Tibial nerve (tissue), 4 donors: ENCODE measurements at regions not wholly inside any gene's neighbourhood (a gene's known extent, or its start where the extent isn't known, plus 50 kb on each side); places are given as distances from the start of the nearest gene placed in this dataset.

Experiments
- DNase-seq, 2 donors: peaks; one replicate each; pipeline ENCODE4 v3.0.0-alpha.2; 2019; ENCODE audit warnings: low spot score in 2 of 2
- H3K27ac ChIP-seq, 4 donors: fragments of 200-600 bp; sonication (generic) in 3 of 4; one replicate each; pipeline ENCODE4 v1.5.1; 2017 to 2019; ENCODE audit warnings: mild to moderate bottlenecking in 1 of 4
- H3K27me3 ChIP-seq, 2 donors: fragments of 200-600 bp; sonication (generic) in 1 of 2; one replicate each; pipeline versions ENCODE4 v1.5.1 to v1.6.0; 2017 to 2019
- H3K36me3 ChIP-seq, 3 donors: fragments of 200-600 bp; sonication (generic); one replicate each; pipeline ENCODE4 v1.5.1; 2018 to 2019
- H3K4me1 ChIP-seq, 4 donors: fragments of 200-600 bp; sonication (generic) in 3 of 4; one replicate each; pipeline ENCODE4 v1.5.1; 2017 to 2019
- H3K4me3 ChIP-seq, 4 donors: fragments of 200-600 bp; sonication (generic) in 3 of 4; one replicate each; pipeline ENCODE4 v1.5.1; 2017 to 2019; ENCODE audit warnings: mild to moderate bottlenecking in 1 of 4, moderate library complexity in 1 of 4
- H3K9me3 ChIP-seq, 4 donors: fragments of 200-600 bp; sonication (generic) in 3 of 4; one replicate each; pipeline ENCODE4 v1.5.1; 2017 to 2019
- EP300 ChIP-seq, 2 donors: sonication (generic); formaldehyde crosslinking; IDR thresholded peaks; one replicate each; pipeline ENCODE4 v1.6.1; 2017; ENCODE audit warnings: antibody characterized with exemption in 2 of 2, mild to moderate bottlenecking in 1 of 2
- POLR2A ChIP-seq, 2 donors: fragments of 450-650 bp; IDR thresholded peaks; one replicate each; pipeline ENCODE4 v1.6.1; 2017; ENCODE audit warnings: antibody characterized with exemption in 2 of 2, mild to moderate bottlenecking in 2 of 2, moderate library complexity in 2 of 2
- WGBS, 2 donors: methylation state at CpG; one replicate each; pipeline ENCODE4 v1.1.5; 2018; 5-methylcytosine and 5-hydroxymethylcytosine counted together
- TF ChIP-seq, protein P1 (sequence below), 5 experiments: fragments of 200-600 bp in 3 of 5; fragments of 450-650 bp in 2 of 5; sonication (generic) in 3 of 5; IDR thresholded peaks; one replicate each; pipeline ENCODE4 v1.5.1; 2016 to 2019; ENCODE audit warnings: antibody characterized with exemption in 5 of 5, mild to moderate bottlenecking in 3 of 5, moderate library complexity in 2 of 5

GRCh38 chr9:84435902-84436301 lies 95.3 kb upstream of the SLC28A3 start:
- WGBS, 2 donors: 63 to 81% methylated on average over 6 of the region's 6 CpGs
- TF ChIP-seq POLR2A (IDR thresholded peaks at IDR 0.05) (no peak), EP300 (IDR thresholded peaks at IDR 0.05) (no peak)
- TF ChIP-seq, protein P1, sequence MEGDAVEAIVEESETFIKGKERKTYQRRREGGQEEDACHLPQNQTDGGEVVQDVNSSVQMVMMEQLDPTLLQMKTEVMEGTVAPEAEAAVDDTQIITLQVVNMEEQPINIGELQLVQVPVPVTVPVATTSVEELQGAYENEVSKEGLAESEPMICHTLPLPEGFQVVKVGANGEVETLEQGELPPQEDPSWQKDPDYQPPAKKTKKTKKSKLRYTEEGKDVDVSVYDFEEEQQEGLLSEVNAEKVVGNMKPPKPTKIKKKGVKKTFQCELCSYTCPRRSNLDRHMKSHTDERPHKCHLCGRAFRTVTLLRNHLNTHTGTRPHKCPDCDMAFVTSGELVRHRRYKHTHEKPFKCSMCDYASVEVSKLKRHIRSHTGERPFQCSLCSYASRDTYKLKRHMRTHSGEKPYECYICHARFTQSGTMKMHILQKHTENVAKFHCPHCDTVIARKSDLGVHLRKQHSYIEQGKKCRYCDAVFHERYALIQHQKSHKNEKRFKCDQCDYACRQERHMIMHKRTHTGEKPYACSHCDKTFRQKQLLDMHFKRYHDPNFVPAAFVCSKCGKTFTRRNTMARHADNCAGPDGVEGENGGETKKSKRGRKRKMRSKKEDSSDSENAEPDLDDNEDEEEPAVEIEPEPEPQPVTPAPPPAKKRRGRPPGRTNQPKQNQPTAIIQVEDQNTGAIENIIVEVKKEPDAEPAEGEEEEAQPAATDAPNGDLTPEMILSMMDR (IDR thresholded peaks at IDR 0.05): no peak
- no peaks in the 10 kb centered on the region for H3K27me3 ChIP-seq
- H3K9me3 ChIP-seq: peaks cover 0 to 4% (median 0%) of the 10 kb centered on the region in 4 donors
- no peak overlapping the region for H3K4me3 ChIP-seq
- DNase-seq: no peak
- no peak overlapping the region for H3K27ac ChIP-seq
- H3K4me1 ChIP-seq: no peaks in the 10 kb centered on the region
- H3K36me3 ChIP-seq: no peaks in the 10 kb centered on the region

GRCh38 chr9:84436386-84437109 lies 96.0 kb upstream of the SLC28A3 start:
- H3K4me1 ChIP-seq: no peaks in the 10 kb centered on the region
- peaks cover 0 to 4% (median 0%) of the 10 kb centered on the region in 4 donors for H3K9me3 ChIP-seq
- DNase-seq: no peak
- no peak overlapping the region for H3K4me3 ChIP-seq
- H3K27ac ChIP-seq: no peak overlapping the region
- 70 to 76% methylated on average over 5 of the region's 5 CpGs for WGBS, 2 donors
- TF ChIP-seq, protein P1 (IDR thresholded peaks at IDR 0.05): no peak
- no peak for TF ChIP-seq POLR2A (IDR thresholded peaks at IDR 0.05)
- no peak for TF ChIP-seq EP300 (IDR thresholded peaks at IDR 0.05)
- no peaks in the 10 kb centered on the region for H3K36me3 ChIP-seq
- no peaks in the 10 kb centered on the region for H3K27me3 ChIP-seq

GRCh38 chr9:84438391-84438790 lies 97.8 kb upstream of the SLC28A3 start:
- Histone ChIP-seq H3K4me1 (no peaks in the 10 kb centered on the region), H3K36me3 (no peaks in the 10 kb centered on the region), H3K27ac (no peak overlapping the region), H3K9me3 (peaks cover 0 to 4% (median 0%) of the 10 kb centered on the region in 4 donors), H3K4me3 (no peak overlapping the region), H3K27me3 (no peaks in the 10 kb centered on the region)
- DNase-seq: no peak
- TF ChIP-seq EP300 (IDR thresholded peaks at IDR 0.05): no peak
- no peak for TF ChIP-seq POLR2A (IDR thresholded peaks at IDR 0.05)
- TF ChIP-seq, protein P1 (IDR thresholded peaks at IDR 0.05): no peak
- 83 to 86% methylated on average over 1 of the region's 1 CpG for WGBS, 2 donors

GRCh38 chr9:84439250-84439649 lies 98.7 kb upstream of the SLC28A3 start:
- H3K4me1 ChIP-seq: no peaks in the 10 kb centered on the region
- no peak for DNase-seq
- no peaks in the 10 kb centered on the region for H3K27me3 ChIP-seq
- no peak overlapping the region for H3K27ac ChIP-seq
- no peaks in the 10 kb centered on the region for H3K36me3 ChIP-seq
- no peak overlapping the region for H3K4me3 ChIP-seq
- peaks cover 0 to 4% (median 0%) of the 10 kb centered on the region in 4 donors for H3K9me3 ChIP-seq
- WGBS, 2 donors: 53 to 55% methylated on average over 3 of the region's 3 CpGs
- TF ChIP-seq, protein P1 (IDR thresholded peaks at IDR 0.05): no peak
- TF ChIP-seq EP300 (IDR thresholded peaks at IDR 0.05) (no peak), POLR2A (IDR thresholded peaks at IDR 0.05) (no peak)

GRCh38 chr9:84442712-84443111 lies 102.2 kb upstream of the SLC28A3 start:
- no peaks in the 10 kb centered on the region for H3K9me3 ChIP-seq
- 62 to 67% methylated on average over 6 of the region's 6 CpGs for WGBS, 2 donors
- no peaks in the 10 kb centered on the region for H3K27me3 ChIP-seq
- no peaks in the 10 kb centered on the region for H3K36me3 ChIP-seq
- H3K27ac ChIP-seq: no peak overlapping the region
- H3K4me1 ChIP-seq: no peaks in the 10 kb centered on the region
- no peak for DNase-seq
- TF ChIP-seq, protein P1 (IDR thresholded peaks at IDR 0.05): no peak
- TF ChIP-seq POLR2A (IDR thresholded peaks at IDR 0.05) (no peak), EP300 (IDR thresholded peaks at IDR 0.05) (no peak)
- H3K4me3 ChIP-seq: no peak overlapping the region
